ENCODE measurements at regions not wholly inside any gene's neighbourhood (a gene's known extent, or its start where the extent isn't known, plus 50 kb on each side); places are given as distances from the start of the nearest gene placed in this dataset.

DNA sequence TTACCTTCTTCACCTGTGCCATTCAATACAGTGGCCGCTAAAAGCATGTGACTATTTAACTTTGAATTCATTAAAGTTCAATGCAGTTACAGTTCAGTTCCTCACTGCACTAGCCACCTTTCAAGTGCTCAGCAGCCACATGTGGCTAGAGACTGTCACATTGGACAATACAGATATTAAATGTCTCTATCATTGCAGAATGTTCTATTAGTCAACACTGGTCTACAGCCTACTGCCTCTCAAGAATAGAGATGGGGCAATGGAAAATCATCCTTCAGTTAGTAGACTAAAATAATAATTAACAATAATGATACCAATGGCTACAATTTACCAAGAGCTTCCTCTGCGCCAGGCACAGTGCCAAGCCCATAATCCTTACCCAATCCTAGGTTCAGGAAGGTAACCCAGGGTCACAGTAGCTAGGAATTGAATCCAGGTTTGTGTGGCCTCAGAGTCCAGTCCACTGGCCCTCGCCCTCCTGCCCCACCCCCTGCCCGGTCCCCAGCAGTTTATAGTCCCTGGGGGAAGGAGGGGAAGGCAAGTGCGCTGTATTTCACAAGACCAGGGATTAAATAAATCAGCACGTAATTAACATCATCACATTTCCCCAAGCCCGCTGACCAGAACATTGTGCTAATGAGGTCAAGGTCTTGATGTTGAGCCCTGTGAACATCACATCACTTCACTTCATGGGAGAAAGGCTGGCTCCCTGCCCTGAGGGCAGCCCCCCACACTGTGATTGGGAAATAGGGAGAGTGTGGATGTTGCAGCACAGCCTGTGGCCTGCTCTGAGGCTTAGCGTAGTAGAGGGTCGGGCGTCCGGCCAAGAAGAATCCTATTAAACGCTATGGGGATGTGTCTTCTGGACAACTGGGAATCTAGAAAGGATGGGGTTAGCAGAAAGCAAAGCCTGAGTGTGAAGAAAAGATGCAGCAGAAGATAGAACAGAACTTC is 147.2 kb downstream of the VEGFA start:
- TF ChIP-seq, protein P1, sequence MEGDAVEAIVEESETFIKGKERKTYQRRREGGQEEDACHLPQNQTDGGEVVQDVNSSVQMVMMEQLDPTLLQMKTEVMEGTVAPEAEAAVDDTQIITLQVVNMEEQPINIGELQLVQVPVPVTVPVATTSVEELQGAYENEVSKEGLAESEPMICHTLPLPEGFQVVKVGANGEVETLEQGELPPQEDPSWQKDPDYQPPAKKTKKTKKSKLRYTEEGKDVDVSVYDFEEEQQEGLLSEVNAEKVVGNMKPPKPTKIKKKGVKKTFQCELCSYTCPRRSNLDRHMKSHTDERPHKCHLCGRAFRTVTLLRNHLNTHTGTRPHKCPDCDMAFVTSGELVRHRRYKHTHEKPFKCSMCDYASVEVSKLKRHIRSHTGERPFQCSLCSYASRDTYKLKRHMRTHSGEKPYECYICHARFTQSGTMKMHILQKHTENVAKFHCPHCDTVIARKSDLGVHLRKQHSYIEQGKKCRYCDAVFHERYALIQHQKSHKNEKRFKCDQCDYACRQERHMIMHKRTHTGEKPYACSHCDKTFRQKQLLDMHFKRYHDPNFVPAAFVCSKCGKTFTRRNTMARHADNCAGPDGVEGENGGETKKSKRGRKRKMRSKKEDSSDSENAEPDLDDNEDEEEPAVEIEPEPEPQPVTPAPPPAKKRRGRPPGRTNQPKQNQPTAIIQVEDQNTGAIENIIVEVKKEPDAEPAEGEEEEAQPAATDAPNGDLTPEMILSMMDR (conservative IDR thresholded peaks at IDR 0.05; ENCODE audit: low read length), result no peak
- no peak overlapping the region for H3K4me3 ChIP-seq (ENCODE audit: low read length)
- DNase-seq (ENCODE audit: low read depth), result peak; percentile 84

DNA sequence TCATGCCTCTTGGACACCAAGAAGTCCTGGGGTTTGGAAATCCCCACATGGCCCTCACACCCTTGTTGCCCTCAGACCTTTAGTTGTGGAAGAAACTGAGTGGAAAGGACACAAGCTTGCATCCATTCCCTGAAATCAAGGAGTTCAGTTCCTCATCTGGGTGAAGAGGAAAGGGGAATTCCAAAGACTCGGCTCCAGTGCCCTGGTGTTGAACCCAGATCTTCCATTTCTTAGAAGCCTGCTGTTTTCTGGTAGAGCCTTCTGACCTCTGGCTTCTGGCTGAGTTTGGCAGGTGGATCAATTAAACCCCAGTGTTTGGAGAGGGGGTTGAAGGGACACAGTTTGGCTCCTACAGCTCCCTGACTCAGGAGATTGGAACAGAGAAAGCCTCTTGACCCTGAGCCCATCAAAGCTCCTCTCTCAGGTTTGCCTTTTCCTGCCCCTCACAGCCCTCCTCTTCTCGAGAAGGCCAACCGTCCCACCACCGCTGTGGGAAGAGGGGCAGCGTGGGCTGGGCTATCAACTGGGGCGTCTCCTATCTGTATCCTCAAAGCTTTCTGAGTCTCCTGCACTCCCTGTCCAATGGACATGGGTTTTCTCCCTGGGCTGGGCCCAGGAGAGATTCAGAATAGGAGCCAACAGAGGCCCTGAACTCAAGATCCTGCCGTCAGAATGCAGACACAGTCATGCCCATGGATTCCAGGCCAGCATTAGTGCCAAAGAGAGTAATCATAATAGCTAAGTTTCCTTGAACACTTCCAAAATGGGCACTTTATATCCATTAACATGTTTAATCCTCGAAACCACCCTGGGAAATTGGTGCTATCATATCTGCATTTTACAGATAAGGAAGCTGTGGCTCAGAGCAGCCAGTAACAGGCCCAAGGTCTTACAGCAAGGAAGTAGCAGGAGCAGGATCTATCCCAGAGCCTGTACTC is 146.2 kb downstream of the VEGFA start:
- TF ChIP-seq, protein P1 (conservative IDR thresholded peaks at IDR 0.05; ENCODE audit: low read length), result no peak
- DNase-seq (ENCODE audit: low read depth), result peak; percentile 52
- no peak overlapping the region for H3K4me3 ChIP-seq (ENCODE audit: low read length)

DNA sequence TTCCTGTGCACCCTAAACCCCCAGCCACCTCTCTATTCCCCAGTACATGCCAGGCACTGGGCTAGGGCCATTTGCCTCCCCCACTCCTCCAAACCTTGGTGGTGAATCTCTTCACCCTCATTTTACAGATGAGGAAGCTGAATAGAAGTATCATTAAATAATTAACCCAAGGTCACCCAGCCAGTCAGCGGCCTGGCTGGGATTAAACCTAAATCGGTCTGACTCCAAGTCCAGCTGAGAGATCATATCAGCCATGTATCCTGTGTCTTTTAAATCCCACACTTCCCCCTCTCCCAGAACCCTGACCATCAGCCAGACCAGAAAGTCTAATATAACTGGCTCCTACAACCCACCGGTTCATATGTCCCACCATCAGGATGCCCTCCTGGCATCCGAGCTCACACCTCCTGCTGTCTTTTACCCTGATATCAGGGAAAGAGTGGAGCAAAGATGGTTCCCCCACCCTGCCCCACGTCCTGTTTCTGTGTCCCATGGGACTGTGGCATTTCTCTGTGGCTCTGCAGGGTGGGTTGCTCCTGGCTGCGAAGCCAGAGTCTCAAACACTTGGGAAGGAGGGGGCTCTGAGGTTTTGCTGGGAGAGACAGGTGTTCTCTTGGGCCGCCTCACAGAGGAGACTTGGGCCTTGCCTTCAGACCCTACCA is 145.3 kb downstream of the VEGFA start:
- H3K4me3 ChIP-seq (ENCODE audit: low read length), result no peak overlapping the region
- TF ChIP-seq, protein P1 (conservative IDR thresholded peaks at IDR 0.05; ENCODE audit: low read length), result no peak
- no peak for DNase-seq (ENCODE audit: low read depth)

DNA sequence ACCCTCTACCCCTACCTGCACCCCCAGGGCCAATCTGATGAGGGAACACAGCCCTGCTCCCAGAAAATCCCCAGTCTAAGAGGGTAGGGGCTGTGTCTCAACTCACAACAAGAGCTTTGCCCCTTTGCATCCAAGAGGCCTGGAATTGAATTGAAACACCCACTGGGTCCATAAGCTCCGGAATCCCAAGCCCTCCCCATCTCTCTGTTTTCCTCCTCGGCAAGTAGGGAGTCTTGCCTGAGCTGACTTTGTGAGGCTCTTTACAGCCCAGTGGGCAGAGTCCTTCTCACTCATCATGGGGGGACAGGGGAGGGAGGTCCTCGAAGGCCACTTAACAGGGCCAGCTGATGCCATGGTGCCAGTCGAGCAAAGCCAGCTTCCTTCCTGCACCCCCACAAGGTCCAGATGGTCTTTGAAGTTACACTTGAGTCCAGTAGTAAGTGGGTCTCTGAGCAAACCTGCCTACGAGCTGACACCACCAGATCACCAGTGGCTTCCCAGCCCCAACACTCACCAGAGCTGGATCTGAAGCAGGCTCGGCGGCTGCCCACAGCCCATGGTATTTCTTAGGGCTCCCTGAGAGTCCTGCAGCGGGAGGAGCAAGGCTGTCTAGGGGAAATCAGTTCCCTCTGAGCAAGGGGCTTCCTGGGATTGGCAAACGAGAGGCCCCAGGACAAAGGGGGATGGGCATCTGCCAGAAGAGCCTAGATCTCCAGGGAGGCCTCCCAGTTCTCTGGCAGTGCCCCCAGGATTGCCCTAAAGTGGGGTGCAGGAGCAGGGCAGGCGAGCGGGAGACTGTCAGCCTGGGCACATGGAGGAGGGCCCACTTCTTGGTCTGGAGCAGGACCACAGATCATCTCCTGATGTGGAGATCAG is 144.5 kb downstream of the VEGFA start:
- no peak overlapping the region for H3K4me3 ChIP-seq (ENCODE audit: low read length)
- TF ChIP-seq, protein P1 (conservative IDR thresholded peaks at IDR 0.05; ENCODE audit: low read length), result no peak
- DNase-seq (ENCODE audit: low read depth), result no peak

DNA sequence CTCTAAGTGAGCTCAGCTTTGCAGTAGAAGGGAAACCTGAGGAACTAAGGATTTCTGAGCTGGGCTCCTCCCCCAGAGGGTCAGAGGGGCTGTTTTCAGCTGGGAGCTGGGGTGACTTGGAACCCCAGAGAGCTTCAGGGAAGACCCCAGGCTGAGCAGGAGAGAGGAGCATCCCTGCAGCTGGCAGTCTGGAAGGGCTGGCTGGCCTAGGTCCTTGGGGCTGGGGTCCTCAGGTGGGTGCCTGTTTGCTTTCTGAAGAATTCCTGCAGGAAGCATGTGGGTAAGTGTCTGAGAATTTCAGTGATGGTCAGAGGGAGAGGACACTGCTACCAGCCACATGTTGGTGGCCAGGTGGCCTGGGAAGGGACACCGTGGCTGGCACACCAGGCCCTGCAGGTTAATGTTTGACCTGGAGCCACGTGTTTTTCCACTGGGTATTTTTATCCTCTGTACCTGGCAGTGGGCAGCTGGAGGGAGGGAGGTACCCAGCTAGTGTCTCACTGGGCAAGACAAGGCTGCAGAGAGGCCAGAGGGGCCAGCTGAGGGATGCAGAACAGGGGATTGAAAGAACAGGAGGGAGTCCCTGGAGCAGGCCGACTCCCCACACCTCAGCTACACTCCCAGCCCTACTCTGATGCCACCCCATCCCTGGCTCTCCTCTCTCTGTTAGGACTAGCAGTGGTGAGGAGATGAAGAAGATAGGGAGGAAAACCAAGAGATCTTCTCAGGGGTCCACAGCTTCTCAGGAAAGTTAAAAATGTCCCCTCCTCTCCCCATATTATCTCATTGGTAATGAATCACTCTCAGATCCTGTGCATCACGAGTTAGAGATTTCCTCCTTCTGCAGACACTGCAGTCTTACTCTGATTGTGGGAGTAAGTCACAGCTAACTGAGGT is 143.6 kb downstream of the VEGFA start:
- no peak overlapping the region for H3K4me3 ChIP-seq (ENCODE audit: low read length)
- TF ChIP-seq, protein P1 (conservative IDR thresholded peaks at IDR 0.05; ENCODE audit: low read length), result no peak
- no peak for DNase-seq (ENCODE audit: low read depth)

Data from AG10803 (cell line).